ENCODE measurements at regions not wholly inside any gene's neighbourhood (a gene's known extent, or its start where the extent isn't known, plus 50 kb on each side); places are given as distances from the start of the nearest gene placed in this dataset.
"Not testable (repeated sequence)": the region's sequence is repeated elsewhere in the genome, so short reads cannot be mapped to it uniquely, and the experiment has no call there.

DNA sequence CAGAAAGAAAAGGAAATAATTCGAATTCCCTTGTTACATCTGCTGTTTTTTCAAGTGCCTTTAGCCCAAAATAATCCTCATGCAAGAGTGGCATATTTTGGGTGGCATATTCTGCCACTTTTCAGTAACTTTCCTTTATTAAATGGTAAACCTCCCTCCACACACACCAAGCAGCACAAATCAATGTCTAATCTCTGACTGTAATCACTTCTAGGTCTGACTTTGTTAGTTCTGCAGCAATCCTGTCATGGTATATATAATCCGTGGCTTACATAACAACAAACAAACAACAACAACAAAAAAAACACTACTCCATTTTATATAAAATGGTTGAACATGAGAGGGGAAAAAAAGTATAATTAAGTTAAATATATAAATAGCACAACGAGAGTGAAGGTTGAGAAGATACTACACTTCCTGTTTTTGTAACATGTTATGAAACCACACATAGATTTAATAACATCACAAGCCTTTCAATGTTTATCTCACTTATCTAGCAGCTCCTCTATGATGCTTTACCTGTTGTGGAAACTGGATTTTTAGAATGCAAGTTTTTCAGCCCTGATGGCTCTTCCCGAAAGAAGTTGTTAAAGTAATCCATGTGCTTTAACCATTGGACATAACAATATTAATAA, 715.4 kb downstream of the GRXCR1 start (continued):
- TF ChIP-seq HBP1 (CRISPR knock-in tag; IDR thresholded peaks at IDR 0.05): no peak
- TF ChIP-seq SMARCE1 (IDR thresholded peaks at IDR 0.05): no peak
- TF ChIP-seq MCM7 (IDR thresholded peaks at IDR 0.05): no peak
- no peak for TF ChIP-seq BRCA1 (IDR thresholded peaks at IDR 0.05)
- no peak for TF ChIP-seq BRCA1 (CRISPR knock-in tag; IDR thresholded peaks at IDR 0.05)
- TF ChIP-seq L3MBTL2 (IDR thresholded peaks at IDR 0.05): no peak
- no peak for TF ChIP-seq POLR2G (IDR thresholded peaks at IDR 0.05; ENCODE audit: low read depth, low read length)
- no peak for TF ChIP-seq MCM2 (IDR thresholded peaks at IDR 0.05; ENCODE audit: low read depth)

DNA sequence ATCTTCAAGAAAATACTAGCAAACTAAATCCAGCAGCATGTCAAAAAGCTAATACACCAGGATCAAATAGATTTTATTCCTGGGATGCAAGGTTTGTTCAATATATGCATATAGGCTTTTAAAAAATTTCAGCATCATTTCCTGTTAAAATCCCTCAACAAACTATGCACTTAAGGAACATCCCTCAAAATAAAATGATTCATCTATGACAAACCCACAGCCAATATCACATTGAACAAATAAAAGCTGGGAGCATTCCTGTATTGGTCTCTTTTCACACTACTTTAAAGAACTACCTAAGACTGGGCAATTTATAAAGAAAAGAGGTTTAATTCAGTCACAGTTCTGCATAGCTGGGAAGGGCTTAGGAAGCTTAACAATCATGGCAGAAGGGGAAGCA, 726.7 kb downstream of the GRXCR1 start:
- no peak for ATAC-seq
- Histone ChIP-seq H3K36me3 (ENCODE audit: control insufficient read depth, insufficient read depth, low read length) (no peaks in the 10 kb centered on the region), H4K20me1 (replicated peaks; ENCODE audit: control insufficient read depth, insufficient read depth, low read length) (no peaks in the 10 kb centered on the region), H2AFZ (ENCODE audit: low read depth, low read length) (no peak overlapping the region), H3K4me3 (no peak overlapping the region), H3K27me3 (ENCODE audit: control insufficient read depth in 2 of 2, insufficient read depth in 2 of 2, low read length in 2 of 2) (no peaks in the 10 kb centered on the region), H3K27ac (ENCODE audit: extremely low read depth, low read depth, low read length) (no peak overlapping the region), H3K9ac (ENCODE audit: insufficient read depth in 1 of 2, low read depth in 2 of 2, low read length in 2 of 2) (no peak overlapping the region), H3K9me3 (replicated peaks; ENCODE audit: control insufficient read depth, insufficient read depth, low read depth, low read length) (no peaks in the 10 kb centered on the region), H3K4me2 (ENCODE audit: insufficient read depth, low read length) (no peak overlapping the region), H3K9me1 (ENCODE audit: control insufficient read depth, insufficient read depth, low read length) (no peaks in the 10 kb centered on the region), H3K4me1 (replicated peaks in 1 of 2; ENCODE audit: control insufficient read depth in 2 of 2, insufficient read depth in 2 of 2, low read length in 2 of 2) (no peaks in the 10 kb centered on the region), H3K79me2 (ENCODE audit: control insufficient read depth, insufficient read depth, low read length) (no peaks in the 10 kb centered on the region)
- intact Hi-C loops (cut with micrococcal nuclease): no loop called here
- POLR2A ChIA-PET: no interaction called here
- no peak for FAIRE-seq
- no peak for DNase-seq (ENCODE audit: extremely low read depth in 1 of 4, low spot score in 3 of 4)
- CTCF ChIA-PET (ENCODE audit: low intra/inter-chr PET ratio): no interaction called here
- in situ Hi-C loops (cut with MboI): no loop called here
- no TSS peak for BruUV-seq (replicated peaks)
- no peak for TF ChIP-seq ZNF175 (CRISPR knock-in tag; IDR thresholded peaks at IDR 0.05; ENCODE audit: low read depth)

DNA sequence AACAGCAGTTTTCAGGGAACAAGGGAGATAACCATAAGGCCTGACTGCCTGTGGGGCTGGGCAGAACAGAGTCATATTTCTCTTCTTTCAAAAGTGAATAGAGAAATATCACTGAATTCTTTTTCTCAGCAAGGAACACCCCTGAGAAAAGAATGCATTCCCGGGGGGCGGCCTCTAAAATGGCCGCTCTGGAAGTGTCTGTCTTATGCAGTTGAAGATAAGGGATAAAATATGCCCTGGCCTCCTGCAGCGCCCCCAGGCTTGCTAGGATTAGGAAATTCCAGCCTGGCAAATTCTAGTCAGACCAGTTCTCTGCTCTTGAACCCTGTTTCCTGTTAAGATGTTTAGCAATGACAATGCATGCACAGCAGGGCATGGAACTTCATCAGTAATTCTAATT, 745.4 kb downstream of the GRXCR1 start:
- H4K20me1 ChIP-seq (replicated peaks; ENCODE audit: control insufficient read depth, insufficient read depth, low read length); H3K9me1 ChIP-seq (ENCODE audit: control insufficient read depth, insufficient read depth, low read length); H3K9ac ChIP-seq (ENCODE audit: insufficient read depth in 1 of 2, low read depth in 2 of 2, low read length in 2 of 2); H3K4me1 ChIP-seq (replicated peaks in 1 of 2; ENCODE audit: control insufficient read depth in 2 of 2, insufficient read depth in 2 of 2, low read length in 2 of 2); H3K4me2 ChIP-seq (ENCODE audit: insufficient read depth, low read length); H3K36me3 ChIP-seq (ENCODE audit: control insufficient read depth, insufficient read depth, low read length); ATAC-seq; POLR2A ChIA-PET; FAIRE-seq; DNase-seq (ENCODE audit: extremely low read depth in 1 of 4, low spot score in 3 of 4); H3K27ac ChIP-seq (ENCODE audit: extremely low read depth, low read depth, low read length); H3K79me2 ChIP-seq (ENCODE audit: control insufficient read depth, insufficient read depth, low read length); in situ Hi-C loops (cut with MboI); H2AFZ ChIP-seq (ENCODE audit: low read depth, low read length); CTCF ChIA-PET (ENCODE audit: low intra/inter-chr PET ratio); intact Hi-C loops (cut with micrococcal nuclease); H3K4me3 ChIP-seq; H3K9me3 ChIP-seq (replicated peaks; ENCODE audit: control insufficient read depth, insufficient read depth, low read depth, low read length); H3K27me3 ChIP-seq (ENCODE audit: control insufficient read depth in 2 of 2, insufficient read depth in 2 of 2, low read length in 2 of 2); BruUV-seq (replicated peaks): not testable (repeated sequence)
- 1% methylated on average over 4 of the region's 4 CpGs for whole genome bisulfite sequencing (ENCODE audit: insufficient coverage, low coverage, missing lambda C conversion rate)
